Gastroesophageal sphincter (tissue), 3 donors: ENCODE measurements at regions not wholly inside any gene's neighbourhood (a gene's known extent, or its start where the extent isn't known, plus 50 kb on each side); places are given as distances from the start of the nearest gene placed in this dataset.

Experiments
- CTCF ChIP-seq, 4 experiments: fragments of 200-600 bp in 2 of 4; fragments of 450-650 bp in 2 of 4; sonication (generic) in 1 of 4; IDR thresholded peaks; one replicate each; pipeline ENCODE4 v1.5.1; 2017 to 2019; ENCODE audit warnings: antibody characterized with exemption in 4 of 4, mild to moderate bottlenecking in 2 of 4, moderate library complexity in 2 of 4
- EP300 ChIP-seq: sonication (generic); formaldehyde crosslinking; IDR thresholded peaks from one replicate; pipeline ENCODE4 v1.6.1; 2017; ENCODE audit warnings: antibody characterized with exemption, mild to moderate bottlenecking
- POLR2A ChIP-seq, 2 donors: fragments of 450-650 bp; IDR thresholded peaks; one replicate each; pipeline ENCODE4 v1.6.1; 2017; ENCODE audit warnings: antibody characterized with exemption in 2 of 2, mild to moderate bottlenecking in 2 of 2, moderate library complexity in 1 of 2

GRCh38 chr4:31375936-31376335, 655.8 kb downstream of the PCDH7 start:
- no peak for TF ChIP-seq CTCF (IDR thresholded peaks at IDR 0.05)
- TF ChIP-seq EP300, result no peak
- TF ChIP-seq POLR2A (IDR thresholded peaks at IDR 0.05), result no peak
